ENCODE measurements at regions not wholly inside any gene's neighbourhood (a gene's known extent, or its start where the extent isn't known, plus 50 kb on each side); places are given as distances from the start of the nearest gene placed in this dataset.
"Not testable (repeated sequence)": the region's sequence is repeated elsewhere in the genome, so short reads cannot be mapped to it uniquely, and the experiment has no call there.

- not testable (repeated sequence) for TF ChIP-seq ZNF121 (CRISPR knock-in tag; IDR thresholded peaks at IDR 0.05); ETV6 (CRISPR knock-in tag; IDR thresholded peaks at IDR 0.05); CTCF (IDR thresholded peaks at IDR 0.05); ATF3 (CRISPR knock-in tag; conservative IDR thresholded peaks at IDR 0.05); FOXP4 (CRISPR knock-in tag; IDR thresholded peaks at IDR 0.05)
These were observed 245.6 kb upstream of the RFC3 start for GRCh38 chr13:33572322-33572721.
